SK-N-SH (cell line): ENCODE measurements at regions not wholly inside any gene's neighbourhood (a gene's known extent, or its start where the extent isn't known, plus 50 kb on each side); places are given as distances from the start of the nearest gene placed in this dataset.

Experiments
- CTCF ChIA-PET: fragments of 300-600, 350-600 bp; formaldehyde crosslinking; extraction: SDS; loops from one replicate; lab custom pipeline; 2021; lab: Yijun Ruan, JAX
- POLR2A ChIA-PET: fragments of 350-600 bp; sonication (Branson Sonifier 250); formaldehyde crosslinking; extraction: SDS; loops from one replicate; lab custom pipeline; 2020; ENCODE audit warnings: antibody characterized with exemption, inconsistent platforms; lab: Yijun Ruan, JAX
- DNase-seq: peaks from one replicate; pipeline ENCODE4 v3.0.0; 2012
- H2AFZ ChIP-seq: fragments of 200-600 bp; sonication (generic); 2 replicates; pipeline ENCODE4 v1.8.1; 2016; ENCODE audit warnings: antibody characterized with exemption, mild to moderate bottlenecking, low read depth
- H3F3A ChIP-seq: fragments of 200-600 bp; sonication (generic); replicated peaks from 2 replicates; pipeline ENCODE3; 2016; ENCODE audit warnings: antibody characterized with exemption, mild to moderate bottlenecking; ENCODE audit not compliant: insufficient read depth
- H3K27ac ChIP-seq, 2 experiments: fragments of 200-500 bp in 1 of 2; fragments of 200-600 bp in 1 of 2; sonication (Bioruptor generic) in 1 of 2; sonication (generic), shearing (Covaris generic) in 1 of 2; 2 replicates each; pipeline versions ENCODE4 v1.5.1 to v1.6.1; 2014 to 2016; ENCODE audit warnings: low read depth in 2 of 2, inconsistent platforms in 1 of 2, low read length in 1 of 2, mild to moderate bottlenecking in 1 of 2, mixed read lengths in 1 of 2
- H3K27me3 ChIP-seq: fragments of 200-600 bp; sonication (generic), shearing (Covaris generic); 2 replicates; pipeline ENCODE4 v1.6.1; 2016; ENCODE audit warnings: mixed run types; ENCODE audit not compliant: insufficient read depth
- H3K36me3 ChIP-seq, 2 experiments: fragments of 200-500 bp in 1 of 2; fragments of 200-600 bp in 1 of 2; sonication (Bioruptor generic) in 1 of 2; sonication (generic) in 1 of 2; replicated peaks in 1 of 2; 2 replicates each; pipeline versions ENCODE3 to v1.5.1; 2014 to 2016; ENCODE audit warnings: low read length in 1 of 2, mild to moderate bottlenecking in 1 of 2; ENCODE audit not compliant: insufficient read depth in 2 of 2, control insufficient read depth in 1 of 2
- H3K4me1 ChIP-seq, 2 experiments: fragments of 200-500 bp in 1 of 2; fragments of 200-600 bp in 1 of 2; sonication (Bioruptor generic) in 1 of 2; sonication (generic), shearing (Covaris generic) in 1 of 2; 2 replicates each; pipeline versions ENCODE4 v1.5.1 to v1.6.1; 2014 to 2016; ENCODE audit warnings: low read depth in 1 of 2, low read length in 1 of 2, mixed run types in 1 of 2; ENCODE audit not compliant: insufficient read depth in 2 of 2, control insufficient read depth in 1 of 2
- H3K4me2 ChIP-seq: fragments of 200-600 bp; sonication (generic), shearing (Covaris generic); 2 replicates; pipeline ENCODE4 v1.6.1; 2017; ENCODE audit warnings: mixed run types
- H3K4me3 ChIP-seq, 2 experiments: fragments of 200-500 bp in 1 of 2; fragments of 200-600 bp in 1 of 2; sonication (Bioruptor generic) in 1 of 2; sonication (generic), shearing (Covaris generic) in 1 of 2; 2 replicates each; pipeline versions ENCODE4 v1.5.1 to v1.8.1; 2014 to 2016; ENCODE audit warnings: low read depth in 2 of 2, inconsistent platforms in 1 of 2, low read length in 1 of 2, mild to moderate bottlenecking in 1 of 2, mixed read lengths in 1 of 2, moderate library complexity in 1 of 2
- H3K79me2 ChIP-seq: fragments of 200-600 bp; sonication (generic); 2 replicates; pipeline ENCODE4 v1.8.1; 2017; ENCODE audit warnings: mild to moderate bottlenecking; ENCODE audit not compliant: insufficient read depth
- H3K9ac ChIP-seq: fragments of 200-600 bp; sonication (generic); 2 replicates; pipeline ENCODE4 v1.6.1; 2017; ENCODE audit warnings: mixed run types
- H3K9me2 ChIP-seq: fragments of 200-600 bp; sonication (generic); 2 replicates; pipeline ENCODE4 v1.6.1; 2017; ENCODE audit warnings: mixed run types
- H3K9me3 ChIP-seq: fragments of 200-600 bp; sonication (generic); 2 replicates; pipeline ENCODE4 v1.6.1; 2017; ENCODE audit warnings: mixed run types, mild to moderate bottlenecking, moderate library complexity
- H4K20me1 ChIP-seq: fragments of 200-600 bp; sonication (generic); 2 replicates; pipeline ENCODE4 v1.6.1; 2017; ENCODE audit warnings: mild to moderate bottlenecking, mixed run types; ENCODE audit not compliant: insufficient read depth
- EZH2phosphoT487 ChIP-seq: fragments of 200-600 bp; sonication (generic); IDR thresholded peaks from 2 replicates; pipeline ENCODE4 v1.6.1; 2017; ENCODE audit warnings: low read depth, mixed run types, mild to moderate bottlenecking, antibody characterized with exemption, moderate library complexity, borderline replicate concordance
- FOSL2 ChIP-seq: IDR thresholded peaks from 2 replicates; pipeline ENCODE4 v1.4.0; 2012; ENCODE audit warnings: low read depth, mild to moderate bottlenecking, moderate library complexity, borderline replicate concordance
- FOXM1 ChIP-seq: IDR thresholded peaks from 2 replicates; pipeline ENCODE4 v1.4.0; 2012; ENCODE audit warnings: low read depth, mild to moderate bottlenecking
- GATA2 ChIP-seq: sonication (generic); formaldehyde crosslinking; IDR thresholded peaks from 2 replicates; pipeline ENCODE4 v1.5.0; 2020; ENCODE audit warnings: mild to moderate bottlenecking, missing genetic modification reagents
- JUND ChIP-seq: IDR thresholded peaks from 2 replicates; pipeline ENCODE4 v1.4.0; 2012
- MAX ChIP-seq: IDR thresholded peaks from 2 replicates; pipeline ENCODE4 v1.4.0; 2012; ENCODE audit warnings: low read depth
- NFIC ChIP-seq: IDR thresholded peaks from 2 replicates; pipeline ENCODE4 v1.4.0; 2012; ENCODE audit warnings: borderline replicate concordance
- NRF1 ChIP-seq: IDR thresholded peaks from 2 replicates; pipeline ENCODE4 v1.6.1; 2012; ENCODE audit warnings: low read depth, mild to moderate bottlenecking, low read length
- PBX3 ChIP-seq: IDR thresholded peaks from 2 replicates; pipeline ENCODE4; 2012
- POLR2AphosphoS5 ChIP-seq: IDR thresholded peaks from 2 replicates; pipeline ENCODE4 v1.6.1; 2012; ENCODE audit warnings: low read depth, low read length
- REST ChIP-seq: IDR thresholded peaks from 2 replicates; pipeline ENCODE4 v1.6.1; 2012; ENCODE audit warnings: mild to moderate bottlenecking, low read depth, low read length, moderate library complexity
- RFX5 ChIP-seq: IDR thresholded peaks from 2 replicates; pipeline ENCODE4 v1.6.1; 2012; ENCODE audit warnings: mild to moderate bottlenecking, improper control_type of control experiment, low read length
- RXRA ChIP-seq: IDR thresholded peaks from 2 replicates; pipeline ENCODE4 v1.4.0; 2012; ENCODE audit warnings: low read depth, mild to moderate bottlenecking, borderline replicate concordance
- TAF1 ChIP-seq: IDR thresholded peaks from 2 replicates; pipeline ENCODE4 v1.6.1; 2012; ENCODE audit warnings: low read depth, mild to moderate bottlenecking, low read length, moderate library complexity, borderline replicate concordance
- TCF12 ChIP-seq: IDR thresholded peaks from 2 replicates; pipeline ENCODE4 v1.4.0; 2012
- TEAD4 ChIP-seq: IDR thresholded peaks from 2 replicates; pipeline ENCODE4 v1.4.0; 2012; ENCODE audit warnings: mild to moderate bottlenecking, borderline replicate concordance; ENCODE audit not compliant: insufficient read depth
- USF1 ChIP-seq: IDR thresholded peaks from 2 replicates; pipeline ENCODE4 v1.4.0; 2012; ENCODE audit warnings: low read depth, borderline replicate concordance
- WGBS: methylation state at CpG from one replicate; pipeline ENCODE4 v1.1.6; 2017; ENCODE audit warnings: low lambda C conversion rate; 5-methylcytosine and 5-hydroxymethylcytosine counted together
- TF ChIP-seq, protein P1 (sequence below): fragments of 200-600 bp; sonication (generic); IDR thresholded peaks from 2 replicates; pipeline ENCODE4 v1.6.1; 2017; ENCODE audit warnings: antibody characterized with exemption, mild to moderate bottlenecking, moderate library complexity
- TF ChIP-seq, protein P2 (sequence below): IDR thresholded peaks from 2 replicates; pipeline ENCODE4 v1.4.0; 2012; ENCODE audit warnings: low read depth, borderline replicate concordance
- TF ChIP-seq, protein P3 (sequence below): fragments of 150-350 bp; IDR thresholded peaks from 2 replicates; pipeline ENCODE4 v1.6.1; 2017; ENCODE audit warnings: antibody characterized with exemption, low read length, low read depth, borderline replicate concordance

DNA sequence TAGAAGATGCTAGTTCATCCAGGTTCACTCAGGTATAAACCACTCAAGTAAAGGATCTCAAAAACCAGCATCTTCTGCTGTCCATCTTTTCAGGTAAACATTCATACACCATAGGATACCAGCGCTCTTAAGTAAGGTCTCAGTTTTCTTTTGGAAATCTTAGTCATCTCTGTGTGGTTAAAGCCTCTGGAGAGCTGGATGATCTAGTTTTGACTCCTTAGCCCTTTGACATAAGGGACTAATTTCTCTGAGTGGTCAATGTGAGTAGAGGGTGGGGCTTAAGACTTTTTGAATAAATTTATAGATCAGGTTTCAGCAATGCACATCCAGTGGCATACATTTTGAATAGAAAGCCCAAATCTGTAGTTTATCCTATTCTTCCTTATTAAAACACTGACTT is 92.3 kb downstream of the CTH start:
- TF ChIP-seq, protein P1, sequence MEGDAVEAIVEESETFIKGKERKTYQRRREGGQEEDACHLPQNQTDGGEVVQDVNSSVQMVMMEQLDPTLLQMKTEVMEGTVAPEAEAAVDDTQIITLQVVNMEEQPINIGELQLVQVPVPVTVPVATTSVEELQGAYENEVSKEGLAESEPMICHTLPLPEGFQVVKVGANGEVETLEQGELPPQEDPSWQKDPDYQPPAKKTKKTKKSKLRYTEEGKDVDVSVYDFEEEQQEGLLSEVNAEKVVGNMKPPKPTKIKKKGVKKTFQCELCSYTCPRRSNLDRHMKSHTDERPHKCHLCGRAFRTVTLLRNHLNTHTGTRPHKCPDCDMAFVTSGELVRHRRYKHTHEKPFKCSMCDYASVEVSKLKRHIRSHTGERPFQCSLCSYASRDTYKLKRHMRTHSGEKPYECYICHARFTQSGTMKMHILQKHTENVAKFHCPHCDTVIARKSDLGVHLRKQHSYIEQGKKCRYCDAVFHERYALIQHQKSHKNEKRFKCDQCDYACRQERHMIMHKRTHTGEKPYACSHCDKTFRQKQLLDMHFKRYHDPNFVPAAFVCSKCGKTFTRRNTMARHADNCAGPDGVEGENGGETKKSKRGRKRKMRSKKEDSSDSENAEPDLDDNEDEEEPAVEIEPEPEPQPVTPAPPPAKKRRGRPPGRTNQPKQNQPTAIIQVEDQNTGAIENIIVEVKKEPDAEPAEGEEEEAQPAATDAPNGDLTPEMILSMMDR = no peak
- TF ChIP-seq MAX (no peak), NFIC (peak; percentile 19; the same call in 1 of the 2 replicates), RFX5 (no peak), FOSL2 (peak; percentile 34; the same call in 1 of the 2 replicates), JUND (peak; percentile 29; the same call in 1 of the 2 replicates), USF1 (no peak), TEAD4 (no peak), RXRA (peak; percentile 26; the same call in 1 of the 2 replicates), GATA2 (CRISPR knock-in tag) (no peak), TCF12 (peak; percentile 44; the same call in 1 of the 2 replicates), NRF1 (no peak), POLR2AphosphoS5 (no peak), PBX3 (0 out of 2 replicates have a peak, but pooled peaks have one; percentile 12), REST (no peak), TAF1 (no peak), EZH2phosphoT487 (no peak), FOXM1 (no peak)
- TF ChIP-seq, protein P2, sequence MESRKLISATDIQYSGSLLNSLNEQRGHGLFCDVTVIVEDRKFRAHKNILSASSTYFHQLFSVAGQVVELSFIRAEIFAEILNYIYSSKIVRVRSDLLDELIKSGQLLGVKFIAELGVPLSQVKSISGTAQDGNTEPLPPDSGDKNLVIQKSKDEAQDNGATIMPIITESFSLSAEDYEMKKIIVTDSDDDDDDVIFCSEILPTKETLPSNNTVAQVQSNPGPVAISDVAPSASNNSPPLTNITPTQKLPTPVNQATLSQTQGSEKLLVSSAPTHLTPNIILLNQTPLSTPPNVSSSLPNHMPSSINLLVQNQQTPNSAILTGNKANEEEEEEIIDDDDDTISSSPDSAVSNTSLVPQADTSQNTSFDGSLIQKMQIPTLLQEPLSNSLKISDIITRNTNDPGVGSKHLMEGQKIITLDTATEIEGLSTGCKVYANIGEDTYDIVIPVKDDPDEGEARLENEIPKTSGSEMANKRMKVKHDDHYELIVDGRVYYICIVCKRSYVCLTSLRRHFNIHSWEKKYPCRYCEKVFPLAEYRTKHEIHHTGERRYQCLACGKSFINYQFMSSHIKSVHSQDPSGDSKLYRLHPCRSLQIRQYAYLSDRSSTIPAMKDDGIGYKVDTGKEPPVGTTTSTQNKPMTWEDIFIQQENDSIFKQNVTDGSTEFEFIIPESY = no peak
- TF ChIP-seq, protein P3, sequence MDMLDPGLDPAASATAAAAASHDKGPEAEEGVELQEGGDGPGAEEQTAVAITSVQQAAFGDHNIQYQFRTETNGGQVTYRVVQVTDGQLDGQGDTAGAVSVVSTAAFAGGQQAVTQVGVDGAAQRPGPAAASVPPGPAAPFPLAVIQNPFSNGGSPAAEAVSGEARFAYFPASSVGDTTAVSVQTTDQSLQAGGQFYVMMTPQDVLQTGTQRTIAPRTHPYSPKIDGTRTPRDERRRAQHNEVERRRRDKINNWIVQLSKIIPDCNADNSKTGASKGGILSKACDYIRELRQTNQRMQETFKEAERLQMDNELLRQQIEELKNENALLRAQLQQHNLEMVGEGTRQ = no peak
- H3F3A ChIP-seq = peaks cover 23% of the 10 kb centered on the region
- CTCF ChIA-PET = interaction anchor here (0.6 to 1.0 kb wide), 2 partner anchors 25 to 370 kb away, joined by 3 read pairs; no protein-coding TSS in a partner anchor
- WGBS = 77% methylated on average over 1 of the region's 1 CpG
- H3K9me2 ChIP-seq = no peaks in the 10 kb centered on the region
- no peak for DNase-seq
- no peak overlapping the region for H3K4me3 ChIP-seq
- H3K9ac ChIP-seq = no peak overlapping the region
- no peak overlapping the region for H2AFZ ChIP-seq
- H3K36me3 ChIP-seq = no peaks in the 10 kb centered on the region
- no peaks in the 10 kb centered on the region for H3K9me3 ChIP-seq
- H4K20me1 ChIP-seq = no peaks in the 10 kb centered on the region; the same call in 1 of the 2 replicates
- H3K27ac ChIP-seq = no peak overlapping the region
- H3K27me3 ChIP-seq = no peaks in the 10 kb centered on the region
- no peak overlapping the region for H3K4me2 ChIP-seq
- H3K4me1 ChIP-seq = peaks cover 5 to 15% of the 10 kb centered on the region in 2 experiments; a peak in 3 of 4 replicates
- POLR2A ChIA-PET = no interaction called here
- H3K79me2 ChIP-seq = no peaks in the 10 kb centered on the region
